HL-60 (cell line): ENCODE measurements at regions not wholly inside any gene's neighbourhood (a gene's known extent, or its start where the extent isn't known, plus 50 kb on each side); places are given as distances from the start of the nearest gene placed in this dataset.

Experiments used
- CTCF ChIP-seq: IDR thresholded peaks from one replicate; pipeline ENCODE4 v1.5.1; 2011; ENCODE audit warnings: low read length, control low read depth, inconsistent platforms; ENCODE audit not compliant: insufficient read depth
- POLR2AphosphoS5 ChIP-seq: IDR thresholded peaks from 2 replicates; pipeline ENCODE4 v1.6.1; 2012; ENCODE audit warnings: low read depth
- REST ChIP-seq: IDR thresholded peaks from 2 replicates; pipeline ENCODE4 v1.6.1; 2012; ENCODE audit warnings: low read depth; ENCODE audit not compliant: insufficient replicate concordance

GRCh38 chr1:10908266-10908665 is 104.2 kb upstream of the TARDBP start:
- TF ChIP-seq CTCF, result no peak
- no peak for TF ChIP-seq POLR2AphosphoS5
- no peak for TF ChIP-seq REST
